Fibroblast of mammary gland (primary cell): ENCODE measurements at regions not wholly inside any gene's neighbourhood (a gene's known extent, or its start where the extent isn't known, plus 50 kb on each side); places are given as distances from the start of the nearest gene placed in this dataset.
"Not testable (repeated sequence)": the region's sequence is repeated elsewhere in the genome, so short reads cannot be mapped to it uniquely, and the experiment has no call there.

ENCODE experiments used
- DNase-seq: peaks from one replicate; pipeline ENCODE4 v3.0.0-alpha.2; 2010; ENCODE audit warnings: low read depth
- H3K4me3 ChIP-seq: 2 replicates; pipeline ENCODE4 v1.5.1; 2011; ENCODE audit warnings: low read depth, mild to moderate bottlenecking, low read length, moderate library complexity; ENCODE audit not compliant: control insufficient read depth
- TF ChIP-seq, protein P1 (sequence below): conservative IDR thresholded peaks from 2 replicates; pipeline ENCODE4 v1.5.1; 2011; ENCODE audit warnings: low read depth, low read length, inconsistent platforms; ENCODE audit not compliant: control insufficient read depth, insufficient read depth

GRCh38 chr7:103244865-103245264 is 52.4 kb upstream of the PMPCB start:
- DNase-seq, H3K4me3 ChIP-seq: not testable (repeated sequence)

DNA sequence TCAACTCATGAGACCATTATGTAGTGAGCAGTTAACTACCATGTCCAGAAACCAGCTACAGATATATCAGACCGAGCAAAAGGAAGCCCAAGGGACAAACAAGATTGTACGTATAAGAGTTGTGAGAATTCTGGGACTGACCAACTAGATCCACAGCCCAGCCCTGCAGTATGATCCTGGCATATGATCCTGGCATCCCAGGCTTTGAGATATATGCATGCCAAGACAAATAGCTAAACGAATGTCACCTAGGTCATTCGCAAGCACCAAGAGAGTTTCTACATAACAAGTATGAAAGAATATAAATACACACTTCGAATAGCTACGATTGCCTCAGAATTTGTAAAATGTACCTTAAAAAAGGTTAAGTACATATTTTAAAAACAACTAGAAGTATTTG is 56.4 kb upstream of the PMPCB start:
- no peak for DNase-seq
- TF ChIP-seq, protein P1, sequence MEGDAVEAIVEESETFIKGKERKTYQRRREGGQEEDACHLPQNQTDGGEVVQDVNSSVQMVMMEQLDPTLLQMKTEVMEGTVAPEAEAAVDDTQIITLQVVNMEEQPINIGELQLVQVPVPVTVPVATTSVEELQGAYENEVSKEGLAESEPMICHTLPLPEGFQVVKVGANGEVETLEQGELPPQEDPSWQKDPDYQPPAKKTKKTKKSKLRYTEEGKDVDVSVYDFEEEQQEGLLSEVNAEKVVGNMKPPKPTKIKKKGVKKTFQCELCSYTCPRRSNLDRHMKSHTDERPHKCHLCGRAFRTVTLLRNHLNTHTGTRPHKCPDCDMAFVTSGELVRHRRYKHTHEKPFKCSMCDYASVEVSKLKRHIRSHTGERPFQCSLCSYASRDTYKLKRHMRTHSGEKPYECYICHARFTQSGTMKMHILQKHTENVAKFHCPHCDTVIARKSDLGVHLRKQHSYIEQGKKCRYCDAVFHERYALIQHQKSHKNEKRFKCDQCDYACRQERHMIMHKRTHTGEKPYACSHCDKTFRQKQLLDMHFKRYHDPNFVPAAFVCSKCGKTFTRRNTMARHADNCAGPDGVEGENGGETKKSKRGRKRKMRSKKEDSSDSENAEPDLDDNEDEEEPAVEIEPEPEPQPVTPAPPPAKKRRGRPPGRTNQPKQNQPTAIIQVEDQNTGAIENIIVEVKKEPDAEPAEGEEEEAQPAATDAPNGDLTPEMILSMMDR = no peak
- no peak overlapping the region for H3K4me3 ChIP-seq

GRCh38 chr7:103235824-103236223 is 61.4 kb upstream of the PMPCB start:
- H3K4me3 ChIP-seq, DNase-seq: not testable (repeated sequence)

DNA sequence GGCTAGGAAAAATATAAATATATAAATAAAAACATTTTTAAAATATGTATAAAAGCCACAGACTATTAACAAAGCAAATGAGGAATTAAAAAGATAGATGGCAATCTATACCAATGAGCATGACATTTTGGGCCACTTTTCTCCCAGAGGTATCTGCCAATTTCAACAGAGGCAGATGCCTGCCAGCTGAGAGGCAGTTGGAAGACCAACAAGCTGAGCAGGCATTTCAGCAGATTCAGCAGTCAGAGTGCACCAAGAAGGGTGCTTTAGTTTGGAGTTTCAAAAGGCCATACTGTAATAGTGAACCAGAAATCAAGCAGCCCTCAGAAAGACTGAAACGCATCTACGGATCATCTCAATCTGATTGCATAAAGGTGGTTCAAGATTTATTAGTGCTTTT is 62.4 kb upstream of the PMPCB start:
- not testable (repeated sequence) for H3K4me3 ChIP-seq, DNase-seq

GRCh38 chr7:103227787-103228186 is 69.4 kb upstream of the PMPCB start:
- DNase-seq, H3K4me3 ChIP-seq: not testable (repeated sequence)

DNA sequence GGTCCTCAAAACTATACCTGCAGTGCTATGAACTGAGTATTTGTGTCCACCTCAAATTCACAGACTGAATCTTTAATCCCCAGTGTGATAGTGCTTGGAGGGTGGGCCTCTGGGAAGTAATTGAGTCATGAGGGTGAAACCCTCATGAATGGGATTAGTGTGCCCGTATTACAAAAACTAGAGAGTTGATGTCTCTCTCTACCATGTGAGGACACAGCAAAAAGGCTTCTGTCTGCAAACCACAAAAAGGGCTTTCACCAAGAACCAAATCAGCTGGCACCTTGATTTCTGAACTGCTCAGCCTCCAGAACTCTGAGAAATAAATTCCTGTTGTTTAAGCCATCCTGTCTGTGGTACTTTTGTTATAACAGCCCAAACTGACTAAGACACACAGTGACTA is 71.4 kb upstream of the PMPCB start:
- not testable (repeated sequence) for H3K4me3 ChIP-seq, DNase-seq

GRCh38 chr7:103223065-103223464 is 74.2 kb upstream of the NAPEPLD start:
- not testable (repeated sequence) for H3K4me3 ChIP-seq, DNase-seq

GRCh38 chr7:103211049-103211448 is 62.1 kb upstream of the NAPEPLD start:
- peak; percentile 1 for DNase-seq
- H3K4me3 ChIP-seq = not testable (repeated sequence)

- DNase-seq = peak; percentile 32
- H3K4me3 ChIP-seq = not testable (repeated sequence)
Measured at GRCh38 chr7:103199191-103199590, 50.3 kb upstream of the NAPEPLD start.
